HG02610 (cell line): ENCODE measurements at regions not wholly inside any gene's neighbourhood (a gene's known extent, or its start where the extent isn't known, plus 50 kb on each side); places are given as distances from the start of the nearest gene placed in this dataset.
"Not testable (repeated sequence)": the region's sequence is repeated elsewhere in the genome, so short reads cannot be mapped to it uniquely, and the experiment has no call there.

Source experiments
- ATAC-seq: cut with Tn5 transposase; IDR thresholded peaks from one replicate; pipeline ENCODE4 v1.9.1; 2021; ENCODE audit warnings: mild to moderate bottlenecking, moderate library complexity; ENCODE audit not compliant: unreplicated experiment

DNA sequence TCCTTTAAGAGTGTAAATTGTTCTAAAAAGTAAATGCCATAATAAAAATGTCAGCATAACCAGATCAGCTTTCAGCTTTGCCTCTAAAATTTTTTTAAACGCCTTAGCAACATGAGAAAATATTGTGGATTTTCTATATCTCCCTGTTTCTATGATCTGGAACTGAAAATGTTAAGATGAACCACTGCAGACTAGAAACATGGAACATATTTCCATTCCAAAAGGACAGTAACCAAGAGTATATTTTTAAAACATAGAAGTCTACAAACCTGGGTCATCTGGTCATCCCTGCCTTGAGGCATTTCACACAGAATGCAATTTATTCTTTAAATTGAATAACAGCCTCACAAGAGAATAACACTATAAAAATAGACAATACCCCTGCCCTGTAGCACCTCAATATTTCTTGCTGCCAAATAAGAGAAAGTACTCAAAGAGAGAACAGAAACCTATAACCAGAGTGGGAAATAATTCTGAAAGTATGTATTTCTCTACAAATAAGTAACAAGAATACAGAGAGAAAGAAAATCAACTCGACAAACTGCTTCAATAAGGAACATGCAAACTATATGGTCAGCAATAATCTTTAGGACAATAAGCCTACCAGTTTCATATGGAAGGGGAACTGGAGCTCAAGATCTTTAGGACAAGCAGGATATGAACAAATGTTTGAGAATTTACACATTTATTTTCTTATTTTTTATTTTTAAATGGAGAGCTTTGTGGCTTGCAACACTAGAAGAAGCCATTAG, 949.0 kb downstream of the EPHA3 start:
- no peak for ATAC-seq

DNA sequence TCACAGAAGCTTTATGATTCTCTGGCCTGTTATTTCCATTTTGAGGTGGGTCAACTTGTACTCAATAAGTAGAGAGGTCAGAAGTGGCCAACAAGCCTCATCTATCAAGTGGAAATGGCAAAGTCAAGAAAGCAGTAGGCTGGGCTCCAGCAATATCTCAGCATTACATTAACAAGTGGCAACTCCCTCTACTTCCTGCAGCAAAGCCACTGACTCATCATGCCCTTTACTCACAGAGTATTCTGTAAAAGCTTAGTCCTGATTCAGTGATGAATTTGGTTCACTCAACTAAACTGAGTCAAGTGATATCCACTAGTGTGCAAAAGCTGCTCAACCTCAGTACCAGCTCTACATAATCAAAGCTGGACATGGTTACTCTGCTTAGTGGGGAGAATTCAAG, 954.6 kb downstream of the EPHA3 start:
- no peak for ATAC-seq

DNA sequence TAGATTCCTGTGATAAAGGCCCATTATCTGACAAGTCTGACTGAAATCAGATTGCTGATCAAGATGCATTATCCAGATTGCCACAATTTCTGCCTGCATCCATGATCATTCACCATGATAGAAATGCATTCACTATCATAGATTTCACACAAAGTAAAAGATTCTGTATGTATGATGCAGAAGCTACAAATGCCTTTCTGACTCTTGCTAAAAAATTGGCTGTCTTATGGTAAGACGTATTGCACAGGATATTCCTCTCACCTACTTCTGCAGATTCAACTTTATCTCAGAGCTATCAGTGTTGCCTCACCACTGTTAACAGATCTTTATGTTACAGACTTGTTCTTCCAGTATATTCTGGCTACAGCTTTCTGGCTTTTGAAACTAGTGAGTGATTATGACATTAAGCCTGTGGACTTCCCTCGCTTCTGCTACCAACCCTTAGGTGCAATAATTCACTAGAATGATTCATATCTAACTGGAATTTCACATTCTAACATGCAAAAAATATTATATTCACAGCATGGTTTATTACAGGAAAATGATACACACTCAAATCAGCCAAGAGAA, 955.3 kb downstream of the EPHA3 start:
- no peak for ATAC-seq

DNA sequence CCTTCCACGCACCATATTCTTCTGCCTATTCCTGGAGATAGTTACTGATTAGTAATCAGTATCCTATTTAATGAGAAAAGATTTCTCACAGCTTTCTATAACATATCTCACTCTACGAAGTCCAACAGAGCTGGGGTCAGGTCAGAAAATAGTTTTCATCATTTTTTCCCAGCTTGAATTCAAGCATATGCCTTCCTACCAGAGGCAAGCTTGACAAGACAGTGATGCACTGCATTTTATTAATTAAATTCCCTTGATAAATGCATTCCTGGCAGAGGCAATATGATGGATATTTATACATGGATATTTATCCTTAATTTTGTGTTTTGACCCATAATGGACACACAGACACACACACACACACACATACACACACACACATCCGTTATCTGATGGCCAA, 961.4 kb downstream of the EPHA3 start:
- no peak for ATAC-seq

DNA sequence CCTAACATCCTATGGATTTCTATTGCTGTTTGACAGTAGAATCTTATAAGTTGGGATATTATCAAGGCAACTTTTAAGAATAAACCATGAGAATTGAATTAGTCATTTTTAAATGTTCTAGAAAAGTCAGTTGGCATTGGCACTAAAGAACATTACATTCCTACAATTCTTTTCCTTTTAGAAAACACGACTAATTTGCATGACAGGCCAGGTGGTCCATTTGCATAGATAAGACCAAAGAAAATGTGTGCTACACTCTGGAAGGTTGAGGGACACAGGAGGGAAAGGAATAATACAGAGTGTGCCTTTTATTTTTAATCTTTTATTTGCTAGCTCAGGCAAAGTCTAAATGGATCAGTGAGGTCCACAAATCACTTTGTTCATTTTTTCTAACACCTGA, 962.3 kb downstream of the EPHA3 start:
- ATAC-seq = no peak

DNA sequence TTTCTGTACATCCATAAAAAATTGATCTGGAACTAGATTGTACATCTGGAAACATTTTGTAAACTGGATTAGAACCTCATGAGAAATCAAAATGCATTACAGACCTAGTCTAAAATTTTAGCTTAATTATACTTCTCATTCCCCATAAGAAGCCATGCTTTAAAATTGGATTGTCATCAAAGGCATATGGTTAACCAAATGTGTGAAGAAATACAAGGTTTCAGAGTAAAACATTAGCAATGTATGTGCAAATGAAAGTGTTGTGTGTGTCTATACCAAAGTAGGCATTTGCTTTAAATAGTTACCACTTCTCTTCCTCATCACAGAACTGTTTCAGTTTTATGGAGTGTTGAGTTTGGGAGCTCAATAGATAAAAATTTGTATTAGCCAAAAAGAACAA, 968.7 kb downstream of the EPHA3 start:
- no peak for ATAC-seq

DNA sequence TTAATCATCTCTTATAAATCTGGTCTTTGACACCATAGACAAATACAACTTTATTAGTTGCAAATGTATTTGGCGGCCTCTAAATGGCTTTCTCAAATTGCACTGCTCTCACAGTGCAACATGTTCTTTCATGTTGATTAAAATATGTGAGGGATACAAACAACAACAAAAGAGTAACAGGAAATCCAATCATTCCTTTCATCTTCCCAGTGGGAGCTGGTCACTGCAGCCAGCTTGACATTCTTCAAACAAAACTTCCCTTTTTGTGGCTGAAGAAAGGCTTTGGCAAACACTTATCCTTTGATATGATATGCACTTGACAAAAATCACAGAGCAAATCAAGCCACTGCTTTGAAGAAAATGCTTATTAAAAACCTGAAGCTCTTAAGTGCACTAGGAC, 973.6 kb downstream of the EPHA3 start:
- no peak for ATAC-seq

DNA sequence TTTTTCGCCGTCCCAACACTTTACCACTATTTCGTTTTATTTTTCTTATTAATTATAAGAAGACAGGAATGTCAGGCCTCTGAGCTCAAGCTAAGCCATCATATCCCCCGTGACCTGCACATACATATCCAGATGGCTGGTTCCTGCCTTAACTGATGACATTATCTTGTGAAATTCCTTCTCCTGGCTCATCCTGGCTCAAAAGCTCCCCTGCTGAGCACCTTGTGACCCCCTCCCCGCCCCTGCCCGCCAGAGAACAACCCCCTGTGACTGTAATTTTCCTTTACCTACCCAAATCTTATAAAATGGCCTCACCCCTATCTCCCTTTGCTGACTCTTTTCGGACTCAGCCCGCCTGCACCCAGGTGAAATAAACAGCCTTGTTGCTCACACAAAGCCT, 978.9 kb downstream of the EPHA3 start:
- not testable (repeated sequence) for ATAC-seq

DNA sequence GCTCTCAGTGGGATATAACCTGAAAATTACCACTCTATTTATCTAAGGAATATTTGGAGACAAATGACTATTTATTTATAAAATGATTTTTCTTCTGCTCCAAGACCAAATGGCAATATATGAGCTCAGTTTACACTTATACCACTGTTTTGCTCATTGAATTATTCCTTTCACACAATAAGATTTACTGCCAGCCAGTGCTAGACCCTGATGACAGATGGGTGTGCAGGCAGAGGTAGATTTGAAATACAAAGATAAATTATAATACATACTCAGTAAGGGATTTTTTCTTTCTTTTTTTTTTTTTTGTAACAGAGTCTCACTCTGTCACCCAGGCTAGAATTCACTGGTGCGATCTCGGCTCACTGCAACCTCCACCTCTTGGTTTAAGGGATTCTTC, 980.3 kb downstream of the EPHA3 start:
- no peak for ATAC-seq

DNA sequence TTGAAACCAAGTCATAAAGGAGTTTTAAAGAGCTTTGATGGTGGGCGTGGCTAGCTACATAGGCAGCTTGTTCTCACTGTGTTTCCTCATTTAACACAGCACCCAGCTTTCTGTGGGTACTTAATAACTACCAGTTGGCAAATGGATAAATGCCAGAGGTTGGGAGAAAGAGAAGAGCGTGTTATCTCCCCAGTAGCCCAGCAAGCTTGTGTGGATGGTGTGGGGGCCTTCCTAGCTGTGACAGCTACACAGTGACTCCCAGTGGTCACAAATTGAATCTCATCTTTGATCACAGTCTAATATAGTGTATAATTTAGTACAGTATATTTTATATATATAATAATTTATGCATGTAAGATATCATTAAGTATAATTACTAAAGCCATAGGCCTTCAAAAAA, 984.1 kb downstream of the EPHA3 start:
- ATAC-seq = peak; percentile 68

DNA sequence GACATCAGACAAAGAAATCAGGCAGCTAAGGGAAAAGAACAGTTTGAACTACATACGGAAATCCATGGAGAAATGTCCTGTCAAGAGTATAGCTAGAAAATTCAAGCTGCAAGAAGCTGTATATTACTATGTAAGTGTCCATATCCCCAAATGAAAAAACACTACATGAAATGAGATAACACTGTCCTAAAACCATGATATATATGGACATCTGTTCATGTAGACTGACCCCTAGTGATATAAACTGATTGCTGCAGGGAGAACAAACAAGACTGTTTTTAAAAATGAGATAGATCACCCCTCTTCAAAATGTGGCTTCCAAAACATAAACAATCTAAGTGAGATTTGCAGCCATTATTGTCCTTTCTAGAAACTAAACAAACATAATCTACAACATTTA, 985.6 kb downstream of the EPHA3 start:
- no peak for ATAC-seq

DNA sequence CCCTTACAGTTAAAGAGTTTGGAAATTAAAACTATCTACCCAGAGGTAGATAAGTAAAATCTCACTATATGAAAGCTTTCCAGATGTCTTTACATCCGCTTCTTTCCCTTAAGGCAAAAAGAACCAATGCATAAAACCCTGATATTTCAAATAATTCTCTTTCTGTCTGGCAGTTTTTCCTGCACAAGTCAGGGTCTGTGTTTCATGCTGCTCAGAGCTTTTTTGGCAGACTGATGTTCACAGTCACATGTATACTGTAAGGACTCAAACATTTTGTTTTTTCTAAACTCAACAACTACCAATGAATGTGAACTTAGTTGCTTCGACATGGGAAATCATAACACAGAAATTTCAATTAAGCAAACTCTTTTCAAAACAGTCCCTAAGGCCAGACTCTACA, 988.4 kb downstream of the EPHA3 start:
- ATAC-seq = no peak

DNA sequence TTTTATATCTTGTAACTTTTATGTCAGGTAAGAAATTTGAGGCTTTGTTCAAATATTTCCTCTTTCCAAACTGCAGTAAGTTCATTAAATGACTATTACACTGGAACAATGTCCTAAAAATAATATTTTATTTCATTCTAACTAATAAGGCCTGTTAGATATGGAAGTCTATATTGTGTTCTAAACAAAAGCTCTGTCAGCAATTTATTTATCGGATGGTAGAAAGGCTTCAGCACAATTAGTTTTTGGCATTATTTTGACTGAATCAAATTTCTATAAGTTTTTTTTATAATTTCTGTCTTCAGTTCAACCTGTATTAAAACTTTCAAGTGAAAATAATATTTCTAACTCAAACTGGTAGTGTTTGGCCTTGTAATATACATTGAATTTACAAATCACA, 992.1 kb downstream of the EPHA3 start:
- no peak for ATAC-seq

DNA sequence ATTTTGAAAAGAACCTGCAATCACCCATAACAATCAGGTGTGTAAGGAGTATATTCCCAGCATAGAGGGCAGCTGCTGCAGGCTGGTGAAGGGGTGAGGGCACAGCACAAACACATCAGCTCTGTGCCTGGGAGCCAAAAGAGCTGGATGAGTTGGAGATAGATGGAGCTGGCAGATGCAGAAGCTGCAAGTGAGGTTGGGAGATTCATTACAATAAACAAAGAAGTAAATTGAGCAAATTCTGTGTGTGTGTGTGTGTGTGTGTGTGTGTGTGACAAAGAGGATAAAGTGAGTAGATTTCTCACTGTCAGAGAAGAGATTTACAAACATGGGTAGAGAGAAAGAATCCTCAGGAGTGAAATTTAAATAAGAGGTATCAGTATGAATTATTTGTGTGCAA, 994.7 kb downstream of the EPHA3 start:
- no peak for ATAC-seq

DNA sequence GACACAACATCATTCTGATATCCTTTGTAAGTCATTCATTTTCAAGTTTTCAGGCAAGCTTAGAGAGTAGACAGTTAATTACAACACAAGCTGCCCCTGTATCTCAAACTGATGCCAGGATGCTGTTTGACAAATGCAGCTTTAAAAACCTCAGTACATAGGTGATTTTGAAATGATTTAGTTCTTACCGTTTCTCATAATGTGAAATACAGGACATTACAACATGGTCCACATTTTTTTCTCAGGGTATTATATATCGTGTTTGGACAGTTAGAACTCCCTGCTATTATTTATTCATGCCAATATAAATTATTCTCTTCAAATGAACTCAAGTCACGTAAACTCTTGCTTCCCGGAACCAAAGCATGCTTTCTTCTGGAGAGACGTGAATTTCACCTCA, 1013.9 kb downstream of the EPHA3 start:
- ATAC-seq = no peak

DNA sequence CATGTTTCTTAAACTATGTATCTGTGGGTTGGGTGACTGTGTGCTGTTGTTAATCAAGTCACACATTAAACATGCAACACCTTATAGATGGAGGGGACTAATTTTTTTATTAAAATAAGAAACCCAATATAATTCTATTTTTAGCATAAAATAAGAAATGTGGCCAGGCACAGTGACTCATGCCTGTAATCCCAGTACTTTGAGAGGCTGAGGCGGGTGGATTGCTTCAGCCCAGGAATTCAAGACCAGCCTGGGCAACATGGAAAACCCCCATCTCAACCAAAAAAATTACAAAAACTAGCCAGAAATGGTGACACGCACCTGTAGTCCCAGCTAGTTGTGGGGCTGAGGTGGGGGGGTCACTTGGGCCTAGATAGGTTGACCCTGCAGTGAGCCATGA, 1021.0 kb downstream of the EPHA3 start:
- no peak for ATAC-seq

DNA sequence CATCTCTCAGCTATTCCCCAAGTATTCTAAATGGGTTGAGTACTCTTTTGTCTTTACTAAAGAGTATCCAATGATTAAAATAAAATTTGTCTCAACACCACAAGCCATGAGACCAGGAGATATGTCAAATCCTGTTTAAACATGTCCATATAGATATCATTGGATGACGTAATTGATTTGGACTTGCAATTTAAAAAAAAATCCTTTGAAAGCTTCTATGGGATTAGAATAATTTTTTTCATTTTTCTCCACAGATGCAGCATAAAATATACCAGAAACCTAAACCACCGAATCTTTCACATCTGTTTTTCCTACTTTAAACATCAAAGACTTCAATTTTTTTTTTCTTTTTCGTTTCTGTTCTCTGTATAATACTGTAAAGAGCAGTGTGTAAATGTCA, 1022.3 kb downstream of the EPHA3 start:
- ATAC-seq = no peak

DNA sequence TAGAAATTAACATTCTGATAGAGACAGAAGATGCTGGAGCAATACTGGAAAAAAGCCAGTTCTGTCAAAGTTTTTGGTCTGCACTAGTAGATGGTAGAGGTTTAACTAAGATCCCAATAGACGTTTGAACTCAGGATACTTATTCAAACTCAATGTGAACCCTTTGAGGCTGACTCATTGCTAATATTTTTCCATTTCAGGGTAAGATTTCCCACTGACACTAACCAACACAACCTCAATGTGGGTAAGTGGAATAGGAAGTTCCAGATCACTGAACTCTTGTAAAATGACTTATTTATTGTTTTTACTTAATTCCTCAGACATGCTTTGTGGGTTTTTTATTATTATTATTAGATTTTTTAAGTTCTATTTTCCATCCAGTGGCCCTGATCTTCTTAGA, 1024.8 kb downstream of the EPHA3 start:
- ATAC-seq = no peak

DNA sequence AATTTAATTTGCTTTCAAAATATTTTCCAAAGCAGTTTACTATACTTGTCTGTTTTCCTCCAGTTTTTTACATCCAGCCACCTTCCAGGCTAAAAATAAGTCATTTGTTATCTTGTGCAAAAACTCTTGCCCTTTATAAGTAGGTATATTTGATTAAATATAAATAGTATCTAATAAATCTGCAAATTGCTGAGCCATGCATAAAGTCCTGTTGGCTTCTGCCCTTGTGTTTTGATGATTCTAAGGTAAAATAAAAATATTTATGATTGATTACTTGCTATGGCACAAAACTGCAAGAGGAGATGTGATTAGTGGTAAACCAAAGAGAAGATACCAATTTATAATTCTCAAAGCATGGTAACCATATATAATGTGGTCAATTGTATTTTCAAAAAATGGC, 1026.7 kb downstream of the EPHA3 start:
- ATAC-seq = no peak

DNA sequence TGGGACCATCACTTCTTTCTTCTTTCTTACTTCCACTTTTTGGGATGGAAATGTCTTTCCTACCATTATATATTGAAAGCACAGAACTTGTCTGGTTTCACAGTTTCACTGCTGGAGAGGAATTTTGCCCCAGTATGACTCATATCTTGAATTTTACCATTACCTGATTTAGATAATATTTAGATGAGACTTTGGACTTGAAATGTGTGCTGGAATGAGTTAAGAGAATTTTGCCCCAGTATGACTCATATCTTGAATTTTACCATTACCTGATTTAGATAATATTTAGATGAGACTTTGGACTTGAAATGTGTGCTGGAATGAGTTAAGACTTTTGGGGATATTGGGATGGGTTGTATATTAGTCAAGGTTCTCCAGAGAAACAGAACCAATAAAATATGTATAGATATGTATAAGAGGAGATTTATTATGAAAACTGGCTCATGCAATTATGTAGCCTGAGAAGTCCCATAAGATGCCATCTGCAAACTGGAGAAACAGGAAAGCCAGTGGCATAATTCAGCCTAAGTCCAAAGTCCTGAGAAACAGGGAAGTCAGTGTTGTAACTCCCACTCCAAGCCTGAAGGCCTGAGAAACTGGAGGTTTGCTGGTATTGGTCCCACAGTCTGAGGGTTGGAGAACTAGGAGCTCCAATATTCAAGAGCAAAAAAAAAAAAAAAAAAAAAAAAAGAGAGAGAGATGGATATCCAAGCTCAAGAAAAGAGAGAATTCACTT, 1029.2 kb downstream of the EPHA3 start:
- ATAC-seq = no peak

DNA sequence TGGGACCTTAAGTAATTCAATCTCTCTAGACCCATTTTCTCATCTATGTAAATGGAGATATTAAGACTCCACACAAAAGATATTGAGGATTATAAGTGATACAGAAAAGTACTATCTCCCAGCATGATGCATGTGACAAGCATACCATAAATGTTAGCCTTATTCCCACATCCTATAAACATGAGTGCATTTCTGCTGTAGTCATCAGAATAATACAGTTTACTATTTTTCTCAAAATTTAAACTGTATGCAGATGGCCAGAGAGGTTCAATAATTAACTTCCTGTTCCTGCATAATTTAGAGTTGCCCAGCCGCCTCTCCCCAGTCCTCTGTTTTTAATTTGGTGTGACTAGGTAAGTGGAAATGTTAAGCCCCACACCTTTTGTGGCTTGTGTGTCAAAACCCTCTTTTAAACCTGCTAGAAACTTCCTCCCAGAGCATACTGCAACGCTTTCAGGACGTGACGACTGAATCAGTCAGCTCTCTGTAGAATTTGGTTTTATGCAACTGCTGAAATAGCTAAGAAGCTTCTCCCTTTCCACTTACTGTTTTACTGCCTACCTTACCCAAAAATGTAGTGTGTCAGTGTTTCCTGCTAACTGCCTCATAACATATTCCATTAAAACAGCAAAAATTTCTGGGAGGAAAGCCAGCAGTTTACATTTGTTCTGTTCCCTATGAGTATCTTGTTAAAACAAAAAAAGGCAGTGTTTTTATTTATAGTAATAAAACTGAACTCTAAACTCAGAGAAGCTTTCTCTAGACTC, 1037.9 kb downstream of the EPHA3 start:
- no peak for ATAC-seq

DNA sequence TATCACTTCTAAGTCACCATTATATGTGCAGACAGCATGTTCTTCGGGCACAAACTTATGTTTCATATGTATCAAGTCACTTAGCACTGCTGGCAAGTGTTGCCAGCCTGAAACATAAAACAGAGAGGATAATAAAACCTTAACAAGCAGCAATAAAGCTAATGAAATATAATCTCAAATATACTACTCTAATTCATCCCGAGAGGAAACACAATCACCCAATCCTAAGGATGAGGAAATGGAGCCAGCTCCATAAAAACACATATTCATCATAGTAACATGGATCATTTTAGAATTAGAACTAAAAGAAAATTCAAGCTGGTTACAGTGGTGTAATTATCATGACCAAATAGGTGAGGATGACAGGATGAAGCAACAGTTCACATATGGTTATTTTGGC, 1072.7 kb downstream of the EPHA3 start:
- ATAC-seq = no peak
